HG02943 (cell line): ENCODE measurements at regions not wholly inside any gene's neighbourhood (a gene's known extent, or its start where the extent isn't known, plus 50 kb on each side); places are given as distances from the start of the nearest gene placed in this dataset.
"Not testable (repeated sequence)": the region's sequence is repeated elsewhere in the genome, so short reads cannot be mapped to it uniquely, and the experiment has no call there.

Experiments used
- ATAC-seq: cut with Tn5 transposase; IDR thresholded peaks from one replicate; pipeline ENCODE4 v1.9.1; 2021; ENCODE audit warnings: mild to moderate bottlenecking, low read depth, moderate library complexity; ENCODE audit not compliant: unreplicated experiment

DNA sequence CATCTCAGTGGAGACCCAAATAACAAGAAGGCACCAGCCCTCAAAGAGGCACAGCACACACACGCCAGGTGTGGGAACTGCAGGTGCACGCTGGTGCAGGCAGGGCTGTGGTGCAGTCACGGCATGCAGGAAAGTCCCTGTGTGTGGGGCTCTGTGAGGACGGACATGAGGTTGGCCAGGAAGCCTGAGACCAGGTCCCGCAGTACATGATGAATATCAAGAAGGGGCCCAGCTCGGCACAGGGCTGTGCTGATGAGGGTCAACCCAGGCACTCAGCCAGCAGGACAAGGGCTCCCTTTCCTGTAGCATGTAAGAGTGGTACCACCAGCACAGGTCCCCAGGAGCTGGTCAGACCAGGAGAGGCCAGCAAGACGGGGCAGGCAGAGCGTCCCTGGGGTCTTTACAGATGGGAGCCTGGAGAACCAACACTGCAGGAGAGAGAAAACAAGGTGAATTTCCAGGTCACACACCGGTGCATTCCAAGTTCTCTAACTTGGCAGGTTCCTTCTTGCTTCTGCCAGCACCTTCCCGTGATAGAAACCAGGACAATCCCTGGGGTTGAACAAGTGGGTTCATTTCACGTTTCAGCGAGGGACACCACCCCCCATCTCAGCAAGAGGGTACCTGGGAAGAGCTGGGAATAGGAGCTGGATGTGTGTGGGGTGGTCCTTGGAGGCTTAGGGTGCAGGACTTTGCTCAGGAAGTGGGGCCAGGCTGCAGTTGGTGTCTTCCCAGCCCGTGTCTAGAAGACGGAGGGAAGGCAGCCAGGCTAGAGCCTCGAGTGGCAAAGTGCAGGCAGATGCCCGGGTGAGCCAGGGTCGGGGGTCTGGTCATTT, 244.8 kb upstream of the TCERG1L start:
- no peak for ATAC-seq

DNA sequence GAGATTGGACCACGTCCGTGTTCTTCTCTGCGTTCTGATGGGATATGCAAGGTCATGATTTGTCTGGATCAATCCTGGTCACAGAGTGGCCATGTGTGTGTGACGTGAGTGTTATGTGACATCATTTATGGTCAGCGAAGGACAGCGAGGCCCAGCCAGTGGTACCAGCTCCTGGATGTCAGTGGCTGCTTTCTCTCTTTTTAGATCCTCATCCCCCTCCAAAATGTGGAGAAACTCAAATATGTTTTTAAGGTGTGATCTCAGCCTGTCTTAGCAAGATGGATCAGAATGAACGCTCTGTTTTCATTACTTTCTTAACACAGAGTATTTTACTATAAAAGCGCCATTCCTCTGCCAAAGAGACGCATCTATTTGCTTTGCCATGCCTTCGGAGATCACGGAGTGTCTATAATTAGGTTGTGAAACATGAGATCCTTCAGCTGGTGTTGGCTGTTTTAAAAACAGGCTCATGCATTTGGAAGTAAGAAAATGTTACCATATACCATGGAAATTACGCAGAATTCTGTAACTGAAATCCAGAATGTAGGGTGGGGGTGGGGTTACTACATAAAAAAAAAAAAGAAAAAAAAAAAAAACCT, 245.5 kb upstream of the TCERG1L start:
- no peak for ATAC-seq

DNA sequence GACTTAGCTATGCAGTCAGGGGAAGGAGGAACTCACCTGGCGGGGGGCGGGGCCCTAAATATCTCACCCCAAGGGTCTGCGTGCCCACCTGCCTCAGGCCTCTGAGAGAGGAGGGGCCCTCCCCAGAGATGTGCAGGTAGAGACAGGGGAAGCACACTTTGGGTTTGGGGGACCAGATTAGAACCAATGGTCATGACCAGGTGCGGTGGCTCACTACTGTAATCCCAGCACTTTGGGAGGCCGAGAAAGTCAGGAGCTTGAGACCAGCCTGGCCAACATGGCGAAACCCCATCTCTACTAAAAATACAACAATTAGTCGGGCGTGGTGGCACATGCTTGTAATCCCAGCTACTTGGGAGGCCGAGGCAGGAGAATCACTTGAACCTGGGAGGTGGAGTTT, 246.4 kb upstream of the TCERG1L start:
- ATAC-seq = not testable (repeated sequence)

DNA sequence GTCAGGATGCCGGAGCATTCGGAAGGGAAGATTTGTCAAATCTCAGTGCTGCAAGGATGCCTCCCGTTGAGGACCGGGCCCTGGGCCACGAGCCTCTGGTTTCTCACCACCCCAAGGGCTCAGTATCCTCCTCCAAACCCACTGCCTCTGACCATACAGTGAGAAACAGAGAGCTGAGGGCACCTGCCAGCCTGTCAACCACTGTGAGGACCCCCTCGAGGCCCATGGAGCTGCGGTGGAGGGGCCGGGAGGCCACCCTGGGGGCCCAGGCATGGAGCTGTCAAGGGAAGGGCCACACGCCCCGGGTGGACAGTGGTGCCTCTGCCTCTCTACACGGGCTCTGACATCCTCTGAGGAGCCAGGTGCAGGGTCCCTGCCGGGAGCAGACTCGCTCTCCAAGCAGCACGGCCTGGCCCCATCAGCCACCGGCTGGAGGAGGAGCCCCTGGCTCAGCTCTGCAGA, 248.0 kb upstream of the TCERG1L start:
- ATAC-seq = no peak

DNA sequence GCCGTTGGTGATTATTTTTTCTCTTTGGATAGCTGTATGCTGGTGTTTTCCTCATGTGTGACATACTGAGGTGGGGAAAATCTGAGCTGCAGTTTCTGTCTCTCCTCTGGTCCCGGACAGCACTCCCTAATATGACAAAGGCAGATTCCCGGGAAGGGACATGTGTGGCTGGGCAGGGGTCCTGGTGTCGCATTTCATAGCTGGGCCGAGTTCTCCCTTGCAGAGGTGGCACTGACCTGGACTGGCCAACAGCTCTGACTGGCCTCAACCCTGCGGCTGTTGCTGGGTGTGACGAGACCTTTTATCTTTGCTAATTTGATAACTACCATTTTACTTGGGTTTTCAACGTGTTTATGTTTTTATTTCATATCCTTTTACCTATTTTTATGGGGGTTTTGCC, 248.6 kb upstream of the TCERG1L start:
- no peak for ATAC-seq

DNA sequence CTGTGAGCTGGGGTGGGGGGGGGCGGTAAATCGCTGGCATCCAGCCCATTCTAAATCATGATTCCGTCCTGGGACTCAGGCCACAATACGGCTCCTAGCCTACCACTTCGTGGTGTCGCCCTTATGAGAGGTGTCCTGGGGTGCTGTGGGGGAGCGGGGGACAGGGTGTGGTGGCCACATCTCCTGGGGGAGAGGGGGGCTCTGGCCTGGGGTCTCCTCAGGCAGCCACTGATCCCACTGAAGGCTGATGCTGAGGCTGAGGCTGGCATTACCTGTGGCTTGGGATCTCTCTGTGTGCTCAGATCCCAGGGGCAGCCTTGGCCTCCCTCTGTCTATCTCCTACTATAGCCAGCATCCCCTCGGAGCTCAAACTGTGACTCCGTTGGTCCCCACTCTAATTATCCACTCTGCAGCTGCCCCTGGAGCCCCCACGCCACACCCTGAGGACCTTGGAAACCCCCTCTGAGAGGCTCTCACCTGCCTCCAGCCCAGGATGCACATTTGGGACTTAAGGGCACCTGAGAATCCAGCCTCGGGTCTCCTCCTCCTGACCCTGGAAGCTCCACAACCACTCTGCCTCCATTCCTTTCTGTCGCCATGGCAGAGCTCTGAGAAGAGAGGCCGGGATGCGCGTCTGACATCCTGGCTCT, 249.3 kb upstream of the TCERG1L start:
- no peak for ATAC-seq

DNA sequence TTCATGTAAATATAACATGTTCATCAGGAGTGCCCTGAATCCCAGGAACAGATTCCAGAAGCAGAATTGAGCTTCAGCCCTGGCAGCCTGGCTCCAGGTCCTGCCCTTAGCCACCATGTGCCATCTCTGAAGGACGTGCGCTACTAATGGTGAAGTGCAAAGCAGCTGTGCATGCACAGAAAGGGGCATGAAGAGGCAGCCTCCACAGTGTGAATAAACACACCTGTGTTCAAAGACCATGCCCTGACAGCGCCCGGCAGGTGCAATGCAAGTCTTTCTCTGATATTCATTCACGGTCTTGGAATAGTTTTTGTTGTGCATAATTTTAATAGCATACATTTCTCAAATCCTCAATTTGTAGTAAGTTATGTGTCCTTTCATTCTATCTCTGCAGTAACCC, 250.4 kb upstream of the TCERG1L start:
- no peak for ATAC-seq

DNA sequence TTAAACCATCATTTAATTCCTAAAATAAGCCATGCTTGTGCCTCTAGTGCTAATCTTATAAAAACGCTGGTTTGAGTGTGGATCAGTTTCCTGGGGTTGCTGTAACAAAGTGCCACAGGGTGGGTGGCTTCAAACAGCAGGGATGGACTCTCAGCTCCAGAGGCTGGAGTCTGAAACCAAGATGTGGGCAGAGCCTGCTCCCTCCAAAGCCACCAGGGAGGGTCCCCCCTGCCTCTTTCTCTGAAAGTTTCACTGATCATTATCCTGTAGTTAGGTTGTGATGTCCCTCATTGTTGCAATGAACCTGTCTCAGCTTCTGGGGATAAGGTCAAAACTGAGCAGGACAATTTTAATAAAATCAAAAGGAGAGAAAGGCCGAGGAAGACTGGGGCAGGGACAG, 251.9 kb upstream of the TCERG1L start:
- no peak for ATAC-seq

DNA sequence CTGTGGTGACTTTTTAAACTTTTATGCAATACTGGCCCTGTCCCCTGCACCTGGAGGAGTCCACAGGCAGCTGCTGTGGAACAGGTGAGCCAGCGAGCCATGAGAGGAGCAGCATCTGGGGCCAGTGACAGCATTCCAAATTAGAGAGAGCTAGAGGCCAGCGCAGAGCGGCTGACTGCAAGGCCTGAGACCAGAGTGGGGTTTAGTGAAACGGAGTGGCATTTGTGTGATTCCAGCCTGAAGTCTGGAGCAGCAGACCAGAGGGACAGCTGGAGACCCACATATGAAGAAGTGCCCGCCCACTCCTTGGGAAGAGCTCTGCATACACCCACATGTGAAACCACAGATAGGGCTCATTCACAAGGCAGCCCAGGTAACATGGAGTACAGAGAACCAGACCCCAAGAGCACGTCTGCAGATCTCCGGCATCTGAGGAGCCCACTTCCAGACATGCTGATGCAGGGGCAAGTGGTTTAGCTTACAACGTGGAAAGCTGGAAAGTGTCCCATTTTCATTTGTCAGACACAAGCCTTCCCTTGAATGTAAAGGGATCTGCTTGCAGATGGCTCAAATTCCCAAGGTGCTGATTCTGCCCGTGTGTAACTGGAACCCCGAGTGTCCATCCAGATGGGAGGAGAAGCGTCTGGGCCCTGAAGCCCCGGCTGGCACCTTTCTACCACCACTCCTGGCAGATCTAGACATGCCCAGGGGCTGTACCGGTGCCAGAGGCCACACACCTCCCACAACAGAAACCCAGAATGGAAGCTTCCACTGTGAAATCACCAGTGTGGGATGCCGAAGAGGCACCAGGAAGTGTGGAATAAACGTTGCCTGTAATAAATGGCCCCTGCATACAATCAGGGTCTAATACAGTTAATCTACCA, 256.0 kb upstream of the TCERG1L start:
- no peak for ATAC-seq

DNA sequence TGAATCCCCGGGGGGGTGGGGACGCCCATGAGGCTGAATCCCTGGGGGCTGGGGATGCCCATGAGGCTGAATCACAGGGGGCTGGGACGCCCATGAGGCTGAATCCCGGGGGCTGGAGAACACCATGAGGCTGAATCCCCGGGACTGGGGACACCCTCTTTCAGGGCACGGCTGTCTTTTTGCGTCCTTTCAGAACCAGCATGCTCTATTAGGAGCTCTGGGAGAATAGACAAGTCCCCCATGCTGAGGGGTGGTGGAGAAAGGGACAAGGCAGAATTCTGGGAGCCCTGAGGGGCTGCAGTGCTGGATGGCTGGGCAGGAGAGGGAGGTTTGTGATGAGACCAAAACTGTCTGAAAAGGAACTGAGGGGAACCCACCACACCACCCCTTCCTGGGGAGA, 257.3 kb upstream of the TCERG1L start:
- ATAC-seq = no peak

DNA sequence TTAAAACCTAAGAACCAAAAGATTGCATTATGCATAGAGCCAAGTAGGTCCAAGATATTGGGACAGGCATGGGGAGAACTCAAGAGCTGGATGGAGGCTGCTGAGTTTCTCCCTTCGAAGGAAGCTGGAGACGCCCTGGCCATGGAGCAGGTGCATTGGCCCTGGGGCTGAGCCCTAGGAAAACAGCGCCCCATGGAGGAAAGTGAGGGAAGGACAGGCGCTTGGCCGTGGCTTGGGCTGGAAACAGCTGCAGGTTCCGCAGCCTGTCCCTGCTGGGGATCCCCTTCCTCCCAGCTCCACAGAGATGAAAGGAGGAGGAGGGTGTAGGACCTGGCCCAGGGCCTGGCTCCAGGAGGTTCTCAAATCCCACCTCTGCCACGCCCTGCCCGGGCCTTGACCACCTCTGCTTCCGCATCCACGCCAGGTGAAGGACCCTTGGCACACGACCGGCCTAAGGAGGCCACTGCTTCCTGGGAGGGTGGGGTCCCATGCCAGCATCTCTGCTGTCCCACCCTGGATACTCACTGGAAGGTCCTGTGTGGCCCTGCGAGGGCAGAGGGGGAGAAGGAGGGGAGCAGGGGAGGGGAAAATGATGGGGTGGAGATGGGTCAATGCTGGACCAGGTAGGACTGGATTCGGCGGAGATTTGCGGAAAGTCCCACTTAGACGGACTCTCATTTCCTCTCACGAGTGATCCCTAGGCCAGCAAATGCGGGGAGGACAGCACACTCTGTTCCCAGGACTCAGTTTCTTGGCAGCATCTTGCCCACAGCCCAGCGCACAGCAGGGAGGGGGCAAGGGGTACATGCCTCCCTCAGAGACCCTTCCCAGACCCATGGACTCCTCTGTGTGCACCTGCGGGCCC, 258.6 kb upstream of the TCERG1L start:
- ATAC-seq = no peak

DNA sequence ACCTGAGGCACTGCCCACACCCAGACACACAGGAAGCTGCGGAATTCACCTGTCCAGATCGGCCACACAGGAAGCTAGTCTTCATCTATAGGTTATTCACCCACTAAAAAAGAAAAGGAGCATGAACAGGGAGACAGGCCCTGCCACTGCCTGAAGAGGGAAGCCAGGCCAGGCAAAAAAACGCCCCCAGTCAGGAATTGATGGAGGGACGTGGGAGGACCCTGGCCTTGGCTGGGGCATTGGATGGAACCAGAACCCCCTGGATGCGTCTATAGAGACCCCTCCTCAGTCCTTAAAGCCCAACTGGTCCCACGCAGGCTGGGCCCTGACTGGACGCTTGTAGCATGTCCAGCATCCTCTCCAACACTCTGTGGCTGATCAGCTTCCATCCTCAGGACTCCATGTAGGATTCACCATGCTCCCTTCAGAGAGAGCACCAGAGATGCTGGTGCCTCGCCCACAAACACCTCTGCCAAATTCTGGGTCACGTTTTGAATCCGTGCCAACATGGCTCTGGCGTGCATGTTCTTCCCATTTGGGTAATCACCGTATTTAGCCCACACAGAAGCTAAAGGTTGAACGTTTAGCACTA, 259.3 kb upstream of the TCERG1L start:
- ATAC-seq = no peak

DNA sequence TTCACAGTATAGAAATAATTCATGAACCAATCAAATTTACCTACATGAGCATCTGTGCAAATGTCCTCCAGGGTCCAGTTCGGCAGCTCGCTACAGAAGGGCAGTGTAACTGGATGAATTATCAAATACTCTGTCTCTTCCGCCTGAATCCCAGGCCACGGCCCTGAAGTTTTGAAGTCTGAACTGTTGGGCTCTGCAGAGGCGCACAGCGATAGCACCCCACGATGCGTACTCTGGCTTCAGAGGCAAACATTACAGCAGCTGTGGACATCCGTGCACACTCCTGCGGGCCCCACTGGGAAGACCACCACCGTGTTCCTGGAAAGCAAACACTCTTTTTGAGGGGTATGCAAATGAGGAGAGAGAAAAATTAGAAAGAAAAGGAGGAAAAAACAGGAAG, 259.8 kb upstream of the TCERG1L start:
- ATAC-seq = no peak

DNA sequence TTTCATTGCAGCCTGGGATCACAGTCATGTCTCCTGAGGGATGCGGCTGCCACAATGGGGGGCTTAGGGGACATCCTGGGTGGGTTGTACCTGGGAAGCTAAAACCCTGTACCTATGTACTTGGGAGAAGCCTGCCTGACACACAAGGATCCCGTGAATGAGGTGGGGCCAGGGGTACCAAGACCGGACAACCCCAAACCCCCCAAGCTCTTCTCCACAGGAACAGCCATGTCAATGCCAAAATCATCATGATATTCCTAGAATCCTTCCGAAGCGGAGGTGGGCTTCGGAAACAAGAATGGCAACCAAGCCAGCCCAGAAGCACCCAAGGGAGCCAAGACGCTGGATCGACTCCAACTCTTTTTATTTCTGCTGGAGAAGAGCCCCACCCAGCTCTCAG, 260.3 kb upstream of the TCERG1L start:
- no peak for ATAC-seq

DNA sequence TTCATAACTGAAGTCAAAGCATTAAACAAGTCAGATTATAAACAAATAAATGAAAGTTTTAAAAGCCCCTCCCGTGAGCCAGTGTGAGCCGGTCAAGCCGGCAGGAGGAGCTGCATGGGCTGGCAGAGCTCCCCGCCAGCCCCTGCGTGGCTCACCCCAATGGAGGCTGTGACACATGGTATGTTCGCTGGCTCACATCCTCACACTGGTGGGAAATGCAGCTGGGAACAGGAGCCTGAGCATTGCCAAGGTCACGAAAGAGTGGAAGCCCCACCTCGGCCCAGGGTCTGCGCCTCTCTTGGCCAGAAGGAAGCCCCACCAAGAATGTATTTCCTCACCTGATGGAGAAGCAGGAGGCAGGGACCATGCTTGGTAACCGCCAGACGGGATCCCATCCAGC, 261.7 kb upstream of the TCERG1L start:
- no peak for ATAC-seq

DNA sequence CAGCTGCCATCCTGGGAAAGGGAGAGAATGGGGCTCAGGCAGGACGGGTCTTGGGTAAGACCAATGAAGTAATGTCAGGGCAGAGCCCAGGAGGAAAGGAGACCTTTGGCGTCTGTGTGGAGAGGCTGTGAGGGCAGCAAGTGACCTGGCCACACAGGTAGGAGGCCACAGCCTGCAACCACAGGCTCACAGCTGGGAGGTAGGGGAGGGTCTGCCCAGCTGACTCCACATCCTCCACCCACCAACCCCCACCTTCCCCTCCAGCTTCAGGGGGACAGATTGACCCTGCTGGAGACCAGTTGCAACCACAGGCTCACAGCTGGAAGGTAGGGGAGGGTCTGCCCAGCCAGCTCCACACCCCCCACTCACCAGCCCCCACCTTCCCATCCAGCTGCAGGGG, 262.2 kb upstream of the TCERG1L start:
- no peak for ATAC-seq

DNA sequence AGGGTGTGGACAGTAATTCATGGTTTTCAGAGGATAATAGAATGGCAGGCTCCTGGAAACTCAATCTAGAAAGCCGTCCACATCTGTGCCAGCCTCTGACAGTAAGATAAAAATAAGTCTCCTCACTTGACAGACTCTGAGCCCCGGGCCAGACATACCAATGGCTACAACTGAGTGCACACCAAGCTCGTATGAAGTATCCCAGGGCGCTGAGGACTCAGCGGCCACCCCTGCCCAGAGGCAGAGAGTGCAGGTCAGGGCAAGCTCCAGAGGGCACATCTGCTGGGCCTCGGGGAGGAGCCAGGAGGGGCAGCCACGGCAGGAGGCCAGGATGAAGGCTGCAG, 262.8 kb upstream of the TCERG1L start:
- no peak for ATAC-seq

DNA sequence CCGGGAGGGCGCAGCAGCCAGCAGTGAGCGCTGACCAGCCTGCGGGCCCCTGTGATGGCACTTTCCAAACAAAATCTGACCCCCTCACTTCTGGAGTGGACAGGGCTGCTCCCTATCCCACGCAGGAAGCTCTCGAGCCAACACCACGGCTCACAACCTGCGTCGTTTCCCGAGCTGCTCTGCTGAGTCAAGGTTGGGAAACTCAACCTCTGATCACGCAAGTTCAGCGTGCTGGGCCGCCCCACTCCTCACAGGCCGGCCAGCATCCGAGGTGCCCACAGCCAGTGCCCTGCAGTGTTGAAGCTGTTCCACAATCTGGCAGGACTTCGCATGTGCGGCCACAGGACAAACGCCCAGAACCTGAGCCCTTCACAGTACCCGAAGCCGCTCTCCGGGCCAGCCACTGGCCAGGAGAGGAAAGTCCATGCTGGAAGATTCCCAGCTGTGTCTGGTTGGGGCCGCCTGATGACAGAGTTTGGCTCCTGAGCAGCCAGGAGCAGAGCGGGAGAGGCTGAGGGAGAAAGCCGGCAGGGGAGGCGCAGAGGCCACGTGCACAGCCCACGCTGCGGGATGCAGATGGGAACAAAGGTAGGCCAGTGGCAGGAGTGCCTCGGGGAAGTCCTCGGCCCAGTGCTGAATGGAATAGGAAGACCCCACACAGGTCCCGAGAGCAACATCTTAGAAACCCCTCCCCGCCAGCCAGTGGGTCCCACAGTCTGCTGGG, 263.3 kb upstream of the TCERG1L start:
- no peak for ATAC-seq

DNA sequence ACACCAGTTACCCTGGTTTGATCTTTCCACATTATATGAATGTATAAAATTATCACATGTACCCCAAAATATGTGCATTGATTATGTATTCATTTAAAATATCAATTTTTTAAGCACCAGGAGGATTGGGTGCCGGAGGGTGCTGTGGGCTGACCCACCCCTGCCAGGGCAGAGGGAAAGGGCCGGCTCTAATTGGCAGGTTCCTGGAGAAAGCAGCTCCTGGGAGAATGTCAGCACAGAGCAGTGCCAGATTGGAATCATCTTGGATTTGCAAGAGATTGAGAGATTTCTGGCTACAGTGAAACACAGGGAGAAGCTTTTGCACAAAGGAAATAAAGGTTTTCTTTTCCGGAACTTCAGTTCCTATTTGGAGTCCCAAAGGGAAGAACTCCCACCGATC, 264.4 kb upstream of the TCERG1L start:
- ATAC-seq = no peak
